CD4-positive, alpha-beta T cell (primary cell): ENCODE measurements at regions not wholly inside any gene's neighbourhood (a gene's known extent, or its start where the extent isn't known, plus 50 kb on each side); places are given as distances from the start of the nearest gene placed in this dataset. TPM values are rescaled to one million over a fixed set of nuclear protein-coding genes. Genes with fewer than 3 reads are reported as not detected.
"Not testable (repeated sequence)": the region's sequence is repeated elsewhere in the genome, so short reads cannot be mapped to it uniquely, and the experiment has no call there.

Experiments used
- ATAC-seq: fragments of 200-7000 bp; cut with Tn5 transposase; one replicate; pipeline ENCODE4 v1.10.0; 2022; ENCODE audit warnings: mild to moderate bottlenecking; ENCODE audit not compliant: poor library complexity
- CTCF ChIA-PET: fragments of 350-600 bp; sonication (Branson Sonifier 250); formaldehyde crosslinking; loops from one replicate; lab custom pipeline; 2021; ENCODE audit warnings: antibody characterized with exemption, inconsistent platforms; lab: Charles Lee
- POLR2A ChIA-PET: fragments of 350-600 bp; sonication (Branson Sonifier 250); formaldehyde crosslinking; loops from one replicate; lab custom pipeline; 2021; ENCODE audit warnings: antibody characterized with exemption, inconsistent platforms; lab: Charles Lee
- DNase-seq, 14 experiments: peaks; one replicate each; pipeline ENCODE4 v3.0.0-alpha.2; 2013 to 2020; ENCODE audit warnings: mixed read lengths in 2 of 14
- H3K27ac ChIP-seq, 2 donors: one replicate each; pipeline versions ENCODE4 v1.5.1 to v1.7.0; 2013; ENCODE audit warnings: low read length in 2 of 2, low read depth in 1 of 2, mild to moderate bottlenecking in 1 of 2
- H3K27me3 ChIP-seq, 2 experiments: 1 replicate in 1 of 2; 2 replicates in 1 of 2; pipeline versions ENCODE4 v1.6.1 to v1.7.0; 2013; ENCODE audit warnings: low read length in 2 of 2, control low read depth in 1 of 2, mild to moderate bottlenecking in 1 of 2, moderate library complexity in 1 of 2; ENCODE audit not compliant: insufficient read depth in 2 of 2, control insufficient read depth in 1 of 2
- H3K36me3 ChIP-seq: one replicate; pipeline ENCODE4 v1.6.1; 2013; ENCODE audit warnings: low read length, control low read depth; ENCODE audit not compliant: insufficient read depth
- H3K4me1 ChIP-seq: one replicate; pipeline ENCODE4 v1.6.1; 2013; ENCODE audit warnings: low read length, control low read depth; ENCODE audit not compliant: insufficient read depth
- H3K4me3 ChIP-seq: one replicate; pipeline ENCODE4 v1.5.1; 2013; ENCODE audit warnings: mild to moderate bottlenecking, low read length, moderate library complexity
- H3K9me3 ChIP-seq, 2 experiments: 1 replicate in 1 of 2; 2 replicates in 1 of 2; pipeline versions ENCODE4 v1.6.1 to v1.7.0; 2013; ENCODE audit warnings: low read length in 2 of 2, mild to moderate bottlenecking in 2 of 2, control low read depth in 1 of 2, moderate library complexity in 1 of 2; ENCODE audit not compliant: control insufficient read depth in 1 of 2, insufficient read depth in 1 of 2
- H3K27ac Mint-ChIP-seq: one replicate; pipeline ENCODE4 v1.8.0; 2020; ENCODE audit warnings: mixed read lengths
- H3K27me3 Mint-ChIP-seq: one replicate; pipeline ENCODE4 v1.8.0; 2021; ENCODE audit warnings: mixed read lengths
- H3K36me3 Mint-ChIP-seq: one replicate; pipeline ENCODE4 v1.8.0; 2021; ENCODE audit warnings: low read depth, mixed read lengths
- H3K4me1 Mint-ChIP-seq: one replicate; pipeline ENCODE4 v1.8.0; 2021; ENCODE audit warnings: low read depth, mixed read lengths
- H3K4me3 Mint-ChIP-seq: one replicate; pipeline ENCODE4 v1.8.0; 2020; ENCODE audit warnings: mild to moderate bottlenecking, mixed read lengths
- H3K9me3 Mint-ChIP-seq: one replicate; pipeline ENCODE4 v1.8.0; 2020; ENCODE audit warnings: mixed read lengths
- intact Hi-C, 2 experiments: fragments of 100-400 bp; cut with DNase I in 1 of 2; cut with micrococcal nuclease in 1 of 2; formaldehyde crosslinking; loops; one replicate each; pipeline versions ENCODE4 v1.15.1 to v1.9.0; 2023 to 2025; cut with DNase I, micrococcal nuclease
- microRNA-seq: library from miRNA; unstranded; fragments of <30 nt; microRNA quantifications from one replicate; pipeline ENCODE4 v1.2.0, GENCODE V29; 2021; ENCODE audit warnings: borderline microRNAs expressed, borderline replicate concordance

DNA sequence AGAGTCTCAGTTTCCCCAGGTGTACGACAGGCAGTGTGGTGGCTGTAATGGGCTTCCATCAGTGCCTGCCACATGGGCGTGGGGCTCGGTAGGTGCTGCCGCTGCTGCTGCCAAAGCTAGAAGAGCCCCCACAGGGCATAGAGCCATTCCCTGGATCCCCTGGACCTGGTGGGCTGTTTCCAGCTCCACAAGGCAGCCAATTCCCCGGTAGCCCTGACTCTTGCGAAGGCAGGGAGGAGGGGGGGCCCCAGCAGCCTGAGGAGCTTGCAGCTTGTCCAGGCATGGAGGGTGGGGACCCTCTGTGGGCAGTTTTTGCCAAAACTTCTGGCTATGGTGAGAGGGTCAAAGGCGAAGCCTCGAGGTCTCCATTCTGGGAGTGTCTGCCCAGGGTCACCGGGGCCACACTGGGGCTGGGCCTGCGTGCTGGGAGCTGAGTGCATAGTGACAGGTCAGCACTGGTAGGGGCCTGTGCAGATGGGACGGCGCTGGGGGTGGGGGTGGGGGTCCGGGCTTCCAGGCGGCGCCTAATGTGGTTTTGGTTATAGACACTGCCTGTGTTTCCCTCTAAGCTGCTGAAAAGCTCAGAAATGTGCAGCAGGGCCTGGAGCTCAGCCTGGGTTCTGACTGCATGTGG, 56.8 kb upstream of the METTL9 start:
- H3K27me3 Mint-ChIP-seq, H3K27me3 ChIP-seq, H3K4me3 Mint-ChIP-seq, DNase-seq, H3K36me3 Mint-ChIP-seq, H3K9me3 ChIP-seq, H3K27ac Mint-ChIP-seq, H3K27ac ChIP-seq, CTCF ChIA-PET, intact Hi-C loops, POLR2A ChIA-PET, H3K36me3 ChIP-seq, H3K9me3 Mint-ChIP-seq, H3K4me3 ChIP-seq, ATAC-seq: not testable (repeated sequence)
- H3K4me1 Mint-ChIP-seq = peaks cover 11% of the 10 kb centered on the region
- H3K4me1 ChIP-seq = peaks cover 12% of the 10 kb centered on the region

DNA sequence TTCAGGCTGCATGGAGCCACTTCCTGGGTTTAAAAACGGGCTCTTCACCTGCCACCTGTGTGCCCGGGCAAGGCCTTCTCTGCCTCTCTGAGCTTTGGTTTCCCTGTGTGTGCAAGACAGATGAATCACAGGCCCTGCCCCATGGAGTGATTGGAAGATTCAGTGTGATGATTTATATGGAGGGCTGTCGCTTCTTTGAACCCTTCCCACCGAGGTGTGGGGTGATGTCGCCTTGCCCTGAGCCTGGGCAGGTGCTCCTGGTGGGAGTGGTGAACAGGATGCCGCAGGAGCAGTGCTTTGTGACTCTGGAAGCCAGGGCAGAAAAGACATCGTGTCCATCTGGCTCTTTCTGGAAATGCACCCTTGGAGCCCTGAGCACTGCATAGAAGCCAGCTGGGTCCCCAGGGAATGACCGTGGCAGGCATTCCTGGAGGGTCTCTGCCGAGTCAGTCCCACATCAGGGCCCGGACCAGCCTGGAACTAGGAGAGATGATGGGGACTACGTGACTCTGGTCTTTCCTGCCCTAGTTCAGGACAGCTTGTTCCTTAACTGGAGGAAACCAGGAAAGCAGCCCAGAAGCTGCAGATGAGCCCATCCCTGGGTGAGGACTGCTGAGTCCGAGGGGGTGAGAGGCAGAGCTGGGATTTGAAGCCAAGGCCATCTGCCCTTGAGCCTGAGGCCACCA, 56.1 kb upstream of the METTL9 start:
- CTCF ChIA-PET, POLR2A ChIA-PET: not testable (repeated sequence)

DNA sequence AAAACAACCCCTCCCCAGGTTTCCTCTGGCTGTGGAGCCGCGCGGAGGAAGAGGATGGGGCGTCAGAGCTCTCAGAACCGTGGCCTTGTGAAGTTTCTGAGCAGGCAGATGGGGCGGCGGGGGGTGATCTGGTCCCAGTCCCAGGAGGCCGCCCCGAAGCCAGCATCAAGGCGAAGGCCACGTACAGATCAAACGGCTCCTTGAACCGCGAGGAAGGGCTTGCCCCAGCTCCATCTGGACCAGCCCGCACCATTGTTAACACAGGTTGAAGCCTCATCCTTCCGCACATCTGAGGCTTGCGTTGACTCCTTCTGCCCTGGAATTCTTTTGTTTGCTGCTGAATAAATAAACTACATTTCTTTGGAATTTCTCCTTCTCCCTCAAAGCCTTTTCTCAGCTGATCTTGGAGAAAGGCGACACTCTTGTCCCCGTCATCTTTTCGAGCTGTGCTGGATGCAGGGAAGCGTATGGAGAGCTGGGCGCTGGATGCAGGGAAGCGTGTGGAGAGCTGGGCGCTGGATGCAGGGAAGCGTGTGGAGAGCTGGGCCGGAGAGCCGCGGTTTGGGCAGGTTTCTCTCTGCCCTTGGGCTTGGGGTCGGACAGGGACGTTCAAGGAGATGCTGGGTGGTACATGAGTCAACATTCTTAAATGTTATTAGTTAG, 53.6 kb upstream of the METTL9 start:
- intact Hi-C loops, H3K36me3 ChIP-seq, H3K9me3 ChIP-seq, ATAC-seq, H3K27ac ChIP-seq, H3K36me3 Mint-ChIP-seq, H3K27me3 Mint-ChIP-seq, H3K27ac Mint-ChIP-seq, H3K4me1 Mint-ChIP-seq, DNase-seq, H3K9me3 Mint-ChIP-seq, H3K4me3 Mint-ChIP-seq, H3K4me3 ChIP-seq, H3K27me3 ChIP-seq, CTCF ChIA-PET, POLR2A ChIA-PET: not testable (repeated sequence)
- H3K4me1 ChIP-seq = peaks cover 11% of the 10 kb centered on the region

More for the DNA sequence above, 56.1 kb upstream of the METTL9 start:
- DNase-seq, H3K36me3 Mint-ChIP-seq, H3K9me3 Mint-ChIP-seq, H3K27ac ChIP-seq, ATAC-seq, H3K4me3 ChIP-seq, H3K36me3 ChIP-seq, H3K27ac Mint-ChIP-seq, H3K4me3 Mint-ChIP-seq, intact Hi-C loops, H3K27me3 ChIP-seq, H3K9me3 ChIP-seq, H3K27me3 Mint-ChIP-seq: not testable (repeated sequence)
- peaks cover 11% of the 10 kb centered on the region for H3K4me1 Mint-ChIP-seq
- peaks cover 12% of the 10 kb centered on the region for H3K4me1 ChIP-seq

DNA sequence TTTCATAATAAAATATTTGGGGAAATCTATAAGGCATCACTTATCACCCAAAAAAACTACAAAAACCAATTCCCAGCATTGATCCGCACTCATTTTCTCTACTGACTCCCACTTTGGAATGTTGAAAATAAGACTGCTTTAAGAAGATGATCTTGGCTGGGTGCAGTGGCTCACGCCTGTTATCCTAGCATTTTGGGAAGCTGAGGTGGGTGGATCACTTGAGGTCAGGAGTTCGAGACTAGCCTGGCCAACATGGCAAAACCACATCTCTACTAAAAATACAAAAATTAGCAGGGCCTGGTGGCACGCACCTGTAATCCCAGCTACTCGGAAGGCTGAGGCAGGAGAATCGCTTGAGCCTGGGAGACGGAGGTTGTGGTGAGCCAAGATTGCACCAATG, 50.0 kb upstream of the METTL9 start:
- H3K27ac Mint-ChIP-seq, H3K9me3 ChIP-seq, ATAC-seq, H3K4me3 ChIP-seq, H3K27me3 Mint-ChIP-seq, H3K27me3 ChIP-seq, CTCF ChIA-PET, H3K36me3 ChIP-seq, H3K4me1 ChIP-seq, H3K27ac ChIP-seq, intact Hi-C loops, H3K4me3 Mint-ChIP-seq, H3K9me3 Mint-ChIP-seq, H3K36me3 Mint-ChIP-seq, POLR2A ChIA-PET, DNase-seq, H3K4me1 Mint-ChIP-seq: not testable (repeated sequence)

Small RNAs in the stretch of these regions (microRNA-seq; reads per million reads assigned to microRNA genes)
- gene MIR3680-1 = not detected
